Small intestine (tissue), 7 donors: ENCODE measurements at regions not wholly inside any gene's neighbourhood (a gene's known extent, or its start where the extent isn't known, plus 50 kb on each side); places are given as distances from the start of the nearest gene placed in this dataset.

Experiments used
- DNase-seq, 2 donors: peaks; one replicate each; pipeline versions ENCODE4 v3.0.0 to v3.0.0-alpha.2; 2013
- FAIRE-seq: peaks from 2 replicates; lab custom pipeline; 2012; peaks lifted over from hg19 to GRCh38; lab: Jason Lieb, UNC
- H3K27ac ChIP-seq, 3 donors: one replicate each; pipeline ENCODE4 v1.5.1; 2013; ENCODE audit warnings: low read length in 2 of 3, mild to moderate bottlenecking in 2 of 3, control low read depth in 1 of 3, inconsistent platforms in 1 of 3, low read depth in 1 of 3, moderate library complexity in 1 of 3
- H3K27me3 ChIP-seq, 3 donors: one replicate each; pipeline ENCODE4 v1.6.1; 2013; ENCODE audit warnings: low read length in 3 of 3, inconsistent platforms in 1 of 3; ENCODE audit not compliant: control insufficient read depth in 3 of 3, insufficient read depth in 3 of 3
- H3K36me3 ChIP-seq, 3 donors: one replicate each; pipeline ENCODE4 v1.6.1; 2013; ENCODE audit warnings: low read length in 3 of 3, inconsistent platforms in 1 of 3, low read depth in 1 of 3, mild to moderate bottlenecking in 1 of 3, moderate library complexity in 1 of 3; ENCODE audit not compliant: control insufficient read depth in 3 of 3, insufficient read depth in 2 of 3
- H3K4me1 ChIP-seq, 3 donors: one replicate each; pipeline ENCODE4 v1.6.1; 2013; ENCODE audit warnings: low read length in 2 of 3, inconsistent platforms in 1 of 3, low read depth in 1 of 3, mild to moderate bottlenecking in 1 of 3, moderate library complexity in 1 of 3; ENCODE audit not compliant: control insufficient read depth in 3 of 3, insufficient read depth in 2 of 3
- H3K4me3 ChIP-seq, 3 donors: one replicate each; pipeline ENCODE4 v1.5.1; 2013; ENCODE audit warnings: low read length in 3 of 3, control low read depth in 1 of 3, inconsistent platforms in 1 of 3, low read depth in 1 of 3, mild to moderate bottlenecking in 1 of 3, moderate library complexity in 1 of 3
- H3K9me3 ChIP-seq, 2 donors: one replicate each; pipeline ENCODE4 v1.6.1; 2013; ENCODE audit warnings: low read depth in 1 of 2, low read length in 1 of 2; ENCODE audit not compliant: control insufficient read depth in 2 of 2, insufficient read depth in 1 of 2
- WGBS, 3 donors: extraction: QIAGEN DNeasy Blood & Tissue Kit; methylation state at CpG; one replicate each; pipeline ENCODE4 v1.1.7; 2013; 5-methylcytosine and 5-hydroxymethylcytosine counted together
- donor health status: healthy with polysubstance abuse.
- donor health status: control.
- donor health status: control.
- donor health status: Bipolar disorder and iron deficiency.
- donor health status: healthy.

DNA sequence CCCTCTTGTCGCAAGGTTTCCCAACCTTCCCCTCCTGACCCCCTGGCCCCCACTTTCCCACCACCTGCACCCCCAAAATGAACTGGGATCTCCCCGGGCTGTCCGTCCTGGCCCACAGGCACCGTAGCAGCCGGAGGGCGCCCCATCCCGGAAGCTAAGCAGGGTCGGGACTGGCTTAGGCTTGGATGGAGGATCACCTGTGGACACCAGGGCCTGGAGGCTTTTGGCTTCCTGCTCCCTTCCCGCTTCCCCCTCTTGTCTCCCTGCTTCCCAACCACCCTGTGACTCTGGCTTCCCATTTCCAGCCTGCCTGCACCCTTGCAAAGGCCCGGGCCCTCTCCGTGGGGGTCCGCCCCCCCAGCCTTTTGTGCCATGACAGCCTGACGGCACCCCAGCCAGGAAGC, 2291.3 kb downstream of the TP53TG3F start:
- Histone ChIP-seq H3K9me3 (peaks cover 16 to 45% of the 10 kb centered on the region in 2 donors), H3K4me3 (no peak overlapping the region), H3K36me3 (no peaks in the 10 kb centered on the region), H3K4me1 (no peaks in the 10 kb centered on the region), H3K27me3 (no peaks in the 10 kb centered on the region), H3K27ac (no peak overlapping the region)
- FAIRE-seq (no peak), DNase-seq (no peak)
- 88 to 95% (median 91%) methylated on average over 12 to 13 of the region's 13 CpGs for WGBS, 3 donors

DNA sequence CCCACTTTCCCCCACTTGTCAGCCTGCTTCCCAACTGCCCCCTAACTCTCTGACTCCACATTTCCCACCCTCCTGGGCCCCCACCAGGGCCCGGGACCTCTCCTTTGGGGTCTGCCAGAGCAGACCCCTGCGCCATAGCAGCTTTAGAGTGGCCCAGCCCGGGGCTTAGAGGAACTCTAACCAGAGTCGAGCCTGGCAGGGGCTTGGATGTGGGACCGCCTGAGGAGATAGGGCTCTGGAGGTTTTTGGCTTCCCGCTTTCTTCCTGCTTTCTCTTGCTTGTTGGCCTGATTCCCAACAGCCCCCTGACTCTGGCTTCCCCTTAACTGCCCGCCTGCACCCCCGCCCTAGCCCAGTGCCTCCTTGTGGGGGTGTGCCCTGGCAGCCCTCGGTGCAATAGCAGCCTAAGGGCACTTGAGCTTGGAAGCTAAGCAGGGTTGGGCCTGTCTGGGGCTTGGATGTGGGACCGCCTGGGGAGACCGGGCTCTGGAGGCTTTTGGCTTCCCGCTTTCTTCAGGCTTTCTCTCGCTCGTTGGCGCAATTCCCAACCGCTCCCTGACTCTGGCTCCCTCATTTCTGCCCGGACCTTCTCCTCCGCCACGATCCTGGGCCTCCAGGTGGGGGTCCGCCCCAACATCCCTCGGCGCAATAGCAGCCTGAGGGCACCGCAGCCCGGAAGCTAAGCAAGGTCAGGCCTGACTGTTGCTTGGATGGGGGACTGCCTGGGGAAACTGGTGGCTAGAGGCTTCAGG, 2292.0 kb downstream of the TP53TG3F start:
- FAIRE-seq (no peak), DNase-seq (no peak)
- H3K4me1 ChIP-seq: no peaks in the 10 kb centered on the region
- no peaks in the 10 kb centered on the region for H3K27me3 ChIP-seq
- 90 to 93% (median 91%) methylated on average over 24 of the region's 24 CpGs for WGBS, 3 donors
- no peak overlapping the region for H3K27ac ChIP-seq
- no peak overlapping the region for H3K4me3 ChIP-seq
- no peaks in the 10 kb centered on the region for H3K36me3 ChIP-seq
- peaks cover 16 to 45% of the 10 kb centered on the region in 2 donors for H3K9me3 ChIP-seq

DNA sequence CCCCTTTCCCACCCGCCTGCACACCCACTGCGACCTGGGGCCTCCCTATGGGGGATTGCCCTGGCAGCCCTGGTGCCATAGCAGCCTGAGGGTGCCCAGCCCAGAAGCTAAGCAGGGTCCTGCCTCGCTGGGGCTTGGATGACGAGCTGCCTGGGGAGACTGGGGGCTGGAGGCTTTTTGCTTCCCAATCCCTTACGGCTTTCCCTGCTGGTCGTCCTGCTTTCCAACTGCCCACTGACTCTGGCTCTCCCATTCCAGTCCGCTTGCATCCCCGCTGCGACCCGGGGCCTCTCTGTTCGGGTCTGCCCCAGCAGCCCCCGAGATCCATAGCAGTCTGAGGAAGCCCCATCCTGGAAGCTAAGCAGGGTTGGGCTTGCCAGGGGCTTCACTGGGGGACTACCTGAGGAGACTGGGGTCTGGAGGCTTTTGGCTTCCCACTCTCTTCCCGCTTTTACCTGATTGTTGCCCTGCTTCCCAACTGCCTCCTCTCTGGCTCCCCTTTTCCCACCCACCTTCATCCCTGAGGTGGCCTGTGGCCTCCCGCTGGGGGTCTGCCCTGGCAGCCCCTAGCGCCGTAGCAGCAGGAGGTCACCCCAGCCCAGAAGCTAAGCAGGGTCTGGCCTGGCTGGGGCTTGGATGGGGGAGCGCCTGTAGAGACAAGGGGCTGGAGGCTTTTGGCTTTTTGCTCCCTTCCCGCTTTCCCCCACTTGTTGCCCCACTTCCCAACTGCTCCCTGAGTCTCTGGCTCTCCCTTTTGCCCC, 2292.8 kb downstream of the TP53TG3F start:
- no peaks in the 10 kb centered on the region for H3K27me3 ChIP-seq
- no peak overlapping the region for H3K27ac ChIP-seq
- FAIRE-seq: no peak
- H3K9me3 ChIP-seq: peaks cover 15 to 45% of the 10 kb centered on the region in 2 donors
- no peaks in the 10 kb centered on the region for H3K36me3 ChIP-seq
- no peak overlapping the region for H3K4me3 ChIP-seq
- 79 to 84% (median 83%) methylated on average over 18 of the region's 18 CpGs for WGBS, 3 donors
- no peaks in the 10 kb centered on the region for H3K4me1 ChIP-seq
- DNase-seq: no peak

DNA sequence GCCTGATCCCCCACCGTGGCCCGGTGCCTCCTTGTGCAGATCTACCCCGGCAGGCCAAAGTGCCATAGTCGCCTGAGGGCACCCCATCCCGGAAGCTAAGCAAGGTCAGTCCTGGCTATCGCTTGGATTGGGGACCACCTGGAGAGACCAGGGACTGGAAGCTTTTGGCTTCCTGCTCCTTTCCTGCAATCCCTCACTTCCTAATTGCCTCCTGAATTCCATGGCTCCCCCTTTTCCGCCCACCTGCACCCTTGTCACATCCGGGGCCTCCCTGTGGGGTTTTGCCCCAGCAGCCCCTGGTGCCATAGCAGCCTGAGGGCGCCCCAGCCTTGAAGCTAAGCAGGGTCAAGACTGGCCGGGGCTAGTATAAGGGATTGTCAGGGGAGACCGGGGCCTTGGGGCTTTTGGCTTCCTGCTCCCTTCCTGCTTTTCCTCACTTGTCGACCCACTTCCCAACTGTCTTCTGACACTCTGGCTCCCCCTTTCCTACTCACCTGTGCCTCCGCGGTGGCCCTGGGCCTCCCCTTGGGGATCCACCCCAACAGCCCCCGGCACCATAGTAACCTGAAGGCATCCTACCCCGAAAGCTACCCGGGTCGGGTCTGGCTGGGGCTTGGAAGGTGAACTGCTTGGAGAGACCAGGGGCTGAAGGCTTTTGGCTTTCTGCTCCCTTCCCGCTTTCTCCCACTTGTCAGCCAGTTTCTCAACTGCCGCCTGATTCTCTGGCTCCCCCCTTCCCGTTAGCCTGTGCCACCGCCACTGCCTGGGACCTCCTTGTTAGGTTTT, 2293.6 kb downstream of the TP53TG3F start:
- no peaks in the 10 kb centered on the region for H3K27me3 ChIP-seq
- peaks cover 9 to 40% of the 10 kb centered on the region in 2 donors for H3K9me3 ChIP-seq
- DNase-seq (no peak), FAIRE-seq (no peak)
- no peaks in the 10 kb centered on the region for H3K36me3 ChIP-seq
- H3K27ac ChIP-seq: no peak overlapping the region
- WGBS, 3 donors: 87 to 89% (median 87%) methylated on average over 21 to 22 of the region's 22 CpGs
- no peaks in the 10 kb centered on the region for H3K4me1 ChIP-seq
- H3K4me3 ChIP-seq: no peak overlapping the region

DNA sequence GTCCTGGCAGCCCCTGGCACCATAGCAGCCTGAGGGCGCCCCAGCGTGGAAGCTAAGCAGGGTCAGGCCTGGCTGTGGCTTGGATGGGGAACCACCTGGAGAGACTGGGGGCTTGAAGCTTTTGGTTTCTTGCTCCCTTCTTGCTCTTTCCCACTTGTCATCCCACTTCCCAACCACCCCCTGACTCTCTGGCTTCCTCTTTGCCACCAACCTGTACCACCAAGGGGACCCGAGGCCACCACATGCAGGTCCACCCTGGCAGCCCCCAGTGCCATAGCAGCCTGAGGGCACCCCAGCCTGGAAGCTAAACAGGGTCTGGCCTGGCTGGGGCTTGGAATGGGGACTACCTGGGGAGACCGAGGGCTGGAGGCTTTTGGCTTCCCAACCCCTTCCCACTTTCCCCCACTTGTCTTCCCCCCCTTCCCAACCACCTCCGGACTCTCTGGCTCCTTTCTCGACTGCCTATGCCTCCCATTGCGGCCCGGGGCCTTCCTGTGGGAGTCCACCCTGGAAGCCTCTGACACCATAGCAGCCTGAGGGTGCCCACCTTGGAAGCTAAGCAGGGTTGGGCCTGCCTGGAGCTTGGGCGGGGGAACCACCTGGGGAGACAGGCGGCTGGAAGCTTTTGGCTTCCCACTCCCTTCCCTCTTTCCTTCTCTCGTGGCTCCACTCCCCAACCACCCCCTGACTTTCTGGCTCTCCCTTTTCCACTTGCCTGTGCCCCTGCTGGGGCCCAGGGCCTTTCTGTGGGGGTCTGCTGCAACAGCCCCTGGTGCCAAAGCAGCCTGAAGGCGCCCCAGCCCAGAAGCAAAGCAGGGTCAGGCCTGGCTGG, 2294.4 kb downstream of the TP53TG3F start:
- no peaks in the 10 kb centered on the region for H3K27me3 ChIP-seq
- FAIRE-seq (no peak), DNase-seq (no peak)
- peaks cover 7 to 40% of the 10 kb centered on the region in 2 donors for H3K9me3 ChIP-seq
- 72 to 76% (median 73%) methylated on average over 12 of the region's 12 CpGs for WGBS, 3 donors
- no peak overlapping the region for H3K4me3 ChIP-seq
- H3K4me1 ChIP-seq: no peaks in the 10 kb centered on the region
- no peak overlapping the region for H3K27ac ChIP-seq
- H3K36me3 ChIP-seq: no peaks in the 10 kb centered on the region

DNA sequence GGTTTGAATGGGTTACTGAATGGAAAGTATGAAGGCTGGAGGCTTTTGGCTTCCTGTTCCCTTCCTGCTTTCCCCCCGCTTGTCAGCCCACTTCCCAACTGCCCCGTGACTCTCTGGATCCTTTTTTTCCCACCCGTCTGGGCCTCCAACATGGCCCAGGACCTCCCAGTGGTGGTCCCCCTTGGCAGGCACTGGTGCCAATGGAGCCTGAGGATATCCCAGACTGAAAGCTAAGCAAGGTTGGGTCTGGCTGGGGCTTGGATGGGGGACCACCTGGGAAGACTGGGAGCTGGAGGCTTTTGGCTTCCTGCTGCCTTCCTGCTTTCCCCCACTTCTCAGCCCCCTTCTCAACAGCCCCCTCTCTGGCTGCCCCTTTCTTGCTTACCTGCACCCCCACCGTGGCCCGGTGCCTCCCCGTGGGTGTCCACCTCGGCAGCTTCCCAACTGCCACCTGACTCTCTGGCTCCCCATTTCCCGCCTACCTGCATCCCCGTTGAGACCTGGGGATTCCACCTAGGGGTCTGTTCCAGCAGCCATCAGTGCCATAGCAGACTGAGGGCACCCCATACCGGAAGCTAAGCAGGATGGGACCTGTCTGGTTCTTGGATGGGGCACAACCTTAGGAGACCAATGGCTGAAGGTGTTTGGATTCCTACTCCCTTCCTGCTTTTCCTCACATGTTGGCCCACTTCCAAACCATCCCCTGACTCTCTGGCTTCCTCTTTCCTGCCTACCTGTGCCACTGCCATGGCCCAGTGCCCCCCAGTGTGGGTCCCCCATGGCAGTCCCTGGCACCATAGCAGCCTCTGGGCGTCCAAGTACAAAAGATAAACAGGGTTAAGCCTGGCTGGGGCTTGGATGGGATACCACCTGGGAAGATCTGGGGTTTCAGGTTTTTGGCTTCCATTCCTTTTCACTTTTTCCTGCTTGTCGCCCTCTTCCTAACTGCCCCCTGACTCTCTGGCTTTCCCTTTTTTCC, 2295.3 kb downstream of the TP53TG3F start:
- 67 to 80% (median 79%) methylated on average over 12 of the region's 12 CpGs for WGBS, 3 donors
- Histone ChIP-seq H3K27ac (no peak overlapping the region), H3K9me3 (peaks cover 6 to 36% of the 10 kb centered on the region in 2 donors), H3K4me3 (no peak overlapping the region), H3K27me3 (no peaks in the 10 kb centered on the region), H3K36me3 (no peaks in the 10 kb centered on the region), H3K4me1 (no peaks in the 10 kb centered on the region)
- DNase-seq: no peak
- no peak for FAIRE-seq

DNA sequence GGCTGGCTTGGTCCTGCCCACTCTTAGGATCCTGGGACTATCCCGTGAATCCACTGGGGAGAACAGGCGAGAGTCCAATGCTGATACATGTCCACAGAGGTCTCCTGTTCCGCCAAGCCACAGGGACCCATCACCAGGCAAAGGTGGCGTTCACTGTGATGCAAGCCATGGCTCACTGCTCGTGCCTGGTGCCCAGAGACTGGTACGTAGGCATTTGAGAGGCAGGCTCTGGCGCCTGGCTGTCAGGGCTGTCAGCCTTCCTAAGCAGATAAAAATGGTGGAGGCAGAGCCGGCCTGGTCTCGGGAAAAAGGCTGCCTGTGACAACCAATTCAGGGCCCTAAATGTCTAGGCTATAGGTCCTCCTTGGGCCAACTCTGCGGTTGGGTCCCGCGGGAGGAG, 2329.0 kb downstream of the TP53TG3F start:
- no peaks in the 10 kb centered on the region for H3K4me1 ChIP-seq
- no peaks in the 10 kb centered on the region for H3K27me3 ChIP-seq
- no peak for DNase-seq
- no peak for FAIRE-seq
- no peak overlapping the region for H3K4me3 ChIP-seq
- H3K27ac ChIP-seq: no peak overlapping the region
- peaks cover 6 to 40% of the 10 kb centered on the region in 2 donors for H3K9me3 ChIP-seq
- no peaks in the 10 kb centered on the region for H3K36me3 ChIP-seq
- 74 to 80% (median 78%) methylated on average over 12 of the region's 12 CpGs for WGBS, 3 donors
